HG02885 (cell line): ENCODE measurements at regions not wholly inside any gene's neighbourhood (a gene's known extent, or its start where the extent isn't known, plus 50 kb on each side); places are given as distances from the start of the nearest gene placed in this dataset.
"Not testable (repeated sequence)": the region's sequence is repeated elsewhere in the genome, so short reads cannot be mapped to it uniquely, and the experiment has no call there.

Experiments
- ATAC-seq: cut with Tn5 transposase; IDR thresholded peaks from one replicate; pipeline ENCODE4 v1.9.1; 2021; ENCODE audit warnings: mild to moderate bottlenecking; ENCODE audit not compliant: unreplicated experiment, poor library complexity

DNA sequence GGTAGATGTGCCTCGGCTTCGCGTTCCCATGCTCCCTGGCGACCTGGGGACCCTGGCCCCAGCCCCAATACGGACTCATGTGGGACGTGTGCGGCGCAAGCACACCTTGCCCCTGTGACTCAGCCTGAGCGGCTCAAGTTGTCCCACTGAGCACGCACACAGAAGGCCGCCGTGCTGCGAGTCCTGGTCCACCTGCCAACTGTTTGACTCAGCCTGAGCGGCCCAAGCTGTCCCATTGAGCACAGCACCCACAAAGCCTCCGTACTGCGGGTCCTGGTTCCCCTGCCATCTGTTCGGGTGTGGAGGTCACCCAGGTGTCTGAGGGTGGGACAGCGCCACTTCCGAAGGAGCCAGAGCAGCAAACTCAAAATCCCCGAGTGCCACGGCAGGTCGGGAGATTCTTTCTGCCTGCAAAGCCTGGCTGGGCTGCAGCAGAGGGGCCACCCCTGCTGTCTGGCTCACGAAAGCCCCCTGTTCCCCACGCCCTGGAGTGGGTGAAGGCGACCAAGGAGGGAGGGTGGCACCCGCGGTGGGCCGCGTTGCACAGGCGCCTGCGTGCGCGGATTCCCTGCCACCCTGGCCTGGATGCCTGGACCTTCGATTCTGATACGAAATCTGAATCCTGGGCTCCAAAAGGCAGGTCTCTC lies 362.6 kb upstream of the DEFB115 start:
- ATAC-seq = not testable (repeated sequence)

DNA sequence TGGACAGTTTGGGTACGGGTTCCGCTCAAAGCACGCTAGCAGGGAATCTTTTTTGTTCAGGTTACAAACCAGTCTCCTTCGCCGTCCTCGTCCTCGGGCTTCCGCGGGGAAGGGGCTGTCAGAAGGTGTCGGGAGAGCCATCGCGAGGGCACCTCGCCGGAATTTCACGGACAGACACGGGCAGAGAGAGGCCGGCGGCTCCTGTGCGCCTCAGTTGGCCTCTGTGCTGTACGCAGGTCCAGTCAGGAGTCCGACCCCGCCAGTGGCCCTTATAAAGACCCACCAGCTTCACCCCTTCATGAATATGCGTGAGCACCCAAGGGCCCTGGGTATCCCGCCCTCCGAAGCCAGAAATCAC lies 362.1 kb upstream of the DEFB115 start:
- ATAC-seq = not testable (repeated sequence)

DNA sequence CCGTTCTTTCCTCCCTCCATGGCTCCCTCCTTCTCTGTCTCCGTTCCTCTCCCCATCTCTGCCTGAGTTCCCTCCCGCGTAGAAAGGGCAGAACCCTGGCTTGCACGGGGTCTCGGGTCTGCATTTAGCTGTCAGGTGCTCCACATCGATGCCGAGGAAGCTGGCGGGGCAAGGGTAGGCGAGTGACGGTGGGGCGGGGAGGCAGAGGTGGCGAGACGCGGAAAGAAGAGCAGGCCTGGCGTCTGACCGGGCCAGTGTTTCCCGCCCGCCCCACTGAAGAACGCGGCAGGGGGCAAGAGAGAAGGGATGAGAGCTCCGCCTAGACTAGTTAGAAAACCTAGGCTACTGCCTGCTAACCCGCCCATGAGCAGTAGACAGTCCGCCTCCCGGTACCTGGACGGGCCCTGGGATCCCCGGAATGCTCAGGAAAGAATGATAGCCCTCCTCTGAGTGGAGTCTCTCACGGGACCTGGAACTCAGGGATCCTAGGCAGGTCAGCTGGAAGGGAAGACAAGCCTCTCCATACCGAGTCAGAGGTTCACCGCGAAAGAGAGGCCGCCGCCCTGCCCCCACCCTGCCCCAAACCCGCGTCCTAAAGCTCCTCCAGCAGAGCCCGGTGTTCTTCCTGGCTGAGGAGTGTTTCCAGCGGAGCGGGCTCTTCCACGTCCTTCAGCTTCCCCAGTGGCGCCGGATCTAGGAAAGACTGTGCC lies 357.9 kb upstream of the DEFB115 start:
- not testable (repeated sequence) for ATAC-seq

DNA sequence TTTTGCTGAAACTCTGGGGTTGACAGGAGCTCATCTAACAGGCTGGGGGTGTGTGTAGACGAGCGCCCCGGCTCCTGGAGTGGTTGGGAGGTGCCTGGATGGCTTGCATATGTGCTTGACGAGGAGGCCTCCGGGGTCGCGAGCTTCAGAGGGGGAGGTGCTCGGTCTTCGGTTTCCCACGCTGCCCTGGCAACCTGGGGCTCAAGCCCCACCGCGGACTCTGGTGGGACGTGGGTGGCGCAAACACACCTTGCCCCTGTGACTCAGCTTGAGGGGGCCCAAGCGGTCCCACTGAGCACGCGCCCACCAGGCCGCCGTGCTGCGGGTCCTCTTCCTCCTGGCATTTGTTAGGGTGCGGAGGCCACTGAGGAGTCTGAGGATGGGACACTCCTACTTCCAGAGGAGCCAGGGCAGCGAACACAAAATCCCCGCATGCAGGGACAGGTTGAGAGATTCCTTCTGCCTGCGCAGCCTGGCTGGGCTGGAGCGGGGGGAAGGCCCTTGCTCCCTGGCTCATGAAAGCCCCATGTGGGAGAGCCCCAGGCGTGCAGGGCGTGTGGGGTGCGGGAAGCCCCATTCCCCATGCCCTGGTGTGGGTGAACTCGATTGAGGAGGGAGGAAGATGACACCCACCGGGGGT lies 357.3 kb upstream of the DEFB115 start:
- not testable (repeated sequence) for ATAC-seq

DNA sequence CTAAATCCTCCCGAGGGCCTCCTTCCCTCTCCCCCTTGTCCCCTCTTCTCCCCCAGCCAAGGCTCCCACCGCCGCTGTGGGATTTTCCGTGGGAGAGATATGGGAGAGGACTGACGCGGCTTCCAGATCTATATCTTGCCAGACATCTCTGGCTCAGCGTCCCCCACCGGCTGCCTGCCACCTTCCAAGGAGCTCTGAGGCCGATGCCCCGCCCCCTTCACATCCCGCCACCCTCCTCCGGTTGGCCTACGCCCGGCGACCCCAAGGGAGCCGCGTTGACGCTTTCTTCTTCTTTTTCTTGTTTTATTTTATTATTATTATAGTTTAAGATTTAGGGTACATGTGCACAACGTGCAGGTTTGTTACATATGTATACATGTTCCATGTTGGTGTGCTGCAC lies 352.2 kb upstream of the DEFB115 start:
- ATAC-seq = not testable (repeated sequence)

DNA sequence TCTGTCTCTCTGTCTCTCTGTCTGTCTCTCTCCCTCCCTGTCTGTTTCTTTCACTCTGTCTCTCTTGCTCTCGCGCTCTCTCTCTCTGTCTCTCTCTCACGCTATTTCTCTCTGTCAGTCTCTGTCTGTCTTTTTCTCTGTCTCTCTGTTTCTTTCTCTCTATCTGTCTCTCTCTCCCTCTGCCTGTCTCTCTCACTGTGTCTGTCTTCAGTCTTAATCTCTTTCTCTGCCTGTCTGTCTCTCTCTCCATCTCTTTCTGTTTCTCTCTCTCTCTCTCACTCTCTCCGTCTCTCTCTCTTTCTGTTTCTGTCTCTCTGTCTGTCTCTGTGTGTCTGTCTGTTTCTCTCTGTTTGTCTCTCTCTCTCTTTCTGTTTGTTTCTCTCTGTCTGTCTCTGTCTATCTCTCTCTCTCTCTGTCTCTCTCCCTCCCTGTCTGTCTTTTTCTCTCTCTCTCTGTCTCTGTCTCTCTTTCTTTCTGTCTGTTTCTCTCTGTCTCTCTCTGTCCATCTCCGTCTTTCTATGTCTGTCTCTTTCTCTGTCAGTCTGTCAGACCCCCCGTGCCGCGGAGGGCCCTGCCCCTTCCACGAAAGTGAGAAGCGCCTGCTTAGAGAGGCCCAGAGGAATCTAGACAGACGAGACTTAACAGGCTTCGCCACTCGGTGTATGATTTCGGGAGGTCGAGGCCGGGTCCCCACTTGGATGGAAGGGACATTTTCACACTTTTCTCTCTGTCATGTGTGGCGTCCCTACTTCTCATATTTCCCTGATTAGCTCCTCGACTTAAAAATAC lies 346.3 kb upstream of the DEFB115 start:
- ATAC-seq = no peak

DNA sequence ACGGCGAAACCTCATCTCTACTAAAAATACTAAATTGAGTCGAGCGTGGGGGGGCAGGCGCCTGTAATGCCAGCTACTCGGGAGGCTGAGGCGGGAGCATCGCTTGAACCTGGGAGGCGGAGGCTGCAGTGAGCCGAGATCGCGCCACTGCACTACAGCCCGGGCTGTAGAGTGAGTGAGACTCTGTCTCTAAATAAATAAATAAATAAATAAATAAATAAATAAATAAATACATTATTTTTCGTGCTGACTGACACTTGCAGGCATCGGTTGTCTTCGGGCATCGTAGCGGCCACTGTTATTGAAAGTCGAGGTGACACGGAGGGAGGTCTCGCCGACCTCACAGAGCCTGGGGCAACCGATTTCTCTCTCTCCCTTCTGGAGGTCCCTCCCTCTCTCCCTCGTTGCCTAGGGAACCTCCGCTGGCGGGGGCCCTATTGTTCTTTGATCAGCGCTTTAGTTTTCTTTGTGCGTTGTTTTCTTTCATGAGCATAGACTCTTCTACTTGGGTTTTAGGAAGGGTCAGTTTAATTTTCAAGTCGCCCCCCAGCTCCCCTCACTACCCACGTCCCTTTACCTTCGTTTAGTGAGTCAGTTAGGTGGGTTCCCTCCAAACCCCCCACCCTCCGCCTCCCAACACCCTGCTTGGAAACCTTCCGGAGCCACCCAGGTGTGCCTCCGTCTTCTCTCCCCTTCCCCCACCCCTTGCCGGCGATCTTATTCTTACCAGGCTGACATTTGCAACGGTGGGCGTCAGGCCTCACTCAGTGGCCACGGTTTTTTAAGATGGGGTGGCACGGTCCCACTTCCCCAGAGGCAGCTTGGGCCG lies 345.4 kb upstream of the DEFB115 start:
- ATAC-seq = not testable (repeated sequence)

DNA sequence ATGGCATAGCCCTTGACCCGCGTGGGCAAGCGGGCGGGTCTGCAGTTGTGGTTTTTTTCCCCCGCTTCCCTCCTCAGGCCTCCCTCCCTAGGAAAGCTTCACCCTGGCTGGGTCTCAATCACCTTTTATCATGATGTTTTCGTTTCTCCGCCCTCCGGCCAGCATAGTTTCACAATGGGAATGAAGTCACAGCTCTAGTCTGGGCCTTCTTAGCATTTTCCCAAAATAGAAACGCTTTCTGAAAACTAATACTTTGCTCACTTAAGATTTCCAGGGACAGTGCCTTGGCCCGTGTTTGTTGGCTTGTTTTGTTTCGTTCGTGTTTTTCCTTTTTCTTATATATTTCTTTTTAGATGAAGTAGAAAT lies 344.8 kb upstream of the DEFB115 start:
- not testable (repeated sequence) for ATAC-seq

DNA sequence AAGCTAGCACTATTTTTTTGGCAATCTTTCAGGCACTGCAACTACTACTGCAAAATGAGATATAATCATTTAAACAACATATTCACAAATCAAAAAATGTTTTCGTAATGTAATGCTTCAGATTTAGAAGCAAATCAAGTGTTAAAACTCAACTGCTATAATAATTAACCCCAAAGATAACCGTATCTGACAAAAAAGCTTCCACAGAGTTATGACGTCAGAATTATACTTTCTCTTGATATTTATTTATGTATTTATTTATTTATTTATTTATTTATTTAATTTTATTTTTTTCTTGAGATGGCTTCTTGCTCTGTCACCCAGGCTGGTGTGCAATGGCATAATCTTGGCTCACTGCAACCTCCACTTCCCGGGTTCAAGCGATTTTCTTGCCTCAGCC lies 341.1 kb upstream of the DEFB115 start:
- ATAC-seq = not testable (repeated sequence)

DNA sequence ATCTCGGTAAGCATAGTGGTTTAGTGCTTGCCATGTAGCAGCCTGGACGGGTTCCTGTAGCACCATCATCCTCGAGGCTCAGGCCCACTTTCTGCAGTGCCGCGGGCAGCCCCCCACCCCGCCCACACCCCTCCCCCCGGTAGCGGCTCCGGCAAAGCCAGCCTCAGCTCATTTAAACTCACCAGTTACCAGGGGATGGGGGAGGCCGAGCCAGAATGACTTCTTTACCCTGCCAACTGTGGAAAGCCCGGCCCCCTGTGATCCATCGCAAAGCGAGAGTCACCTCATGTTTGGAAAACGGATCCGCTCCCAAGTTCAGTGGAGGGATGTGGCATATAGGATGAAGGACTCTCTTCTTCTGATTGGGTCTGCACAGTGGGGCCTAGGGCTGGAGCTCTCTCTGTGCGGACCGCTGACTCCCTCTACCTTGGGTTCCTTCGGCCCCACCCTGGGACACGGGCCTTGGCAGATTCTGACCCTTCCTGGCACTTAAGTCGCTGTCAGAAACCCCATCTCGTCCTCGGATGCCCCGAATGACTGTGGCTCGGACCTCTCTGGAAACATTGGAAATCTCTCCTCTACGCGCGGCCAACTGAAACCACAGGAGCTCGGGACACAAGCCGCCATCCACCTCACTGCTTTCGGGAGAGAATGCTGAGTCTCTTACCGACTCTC lies 337.8 kb upstream of the DEFB115 start:
- ATAC-seq = no peak

DNA sequence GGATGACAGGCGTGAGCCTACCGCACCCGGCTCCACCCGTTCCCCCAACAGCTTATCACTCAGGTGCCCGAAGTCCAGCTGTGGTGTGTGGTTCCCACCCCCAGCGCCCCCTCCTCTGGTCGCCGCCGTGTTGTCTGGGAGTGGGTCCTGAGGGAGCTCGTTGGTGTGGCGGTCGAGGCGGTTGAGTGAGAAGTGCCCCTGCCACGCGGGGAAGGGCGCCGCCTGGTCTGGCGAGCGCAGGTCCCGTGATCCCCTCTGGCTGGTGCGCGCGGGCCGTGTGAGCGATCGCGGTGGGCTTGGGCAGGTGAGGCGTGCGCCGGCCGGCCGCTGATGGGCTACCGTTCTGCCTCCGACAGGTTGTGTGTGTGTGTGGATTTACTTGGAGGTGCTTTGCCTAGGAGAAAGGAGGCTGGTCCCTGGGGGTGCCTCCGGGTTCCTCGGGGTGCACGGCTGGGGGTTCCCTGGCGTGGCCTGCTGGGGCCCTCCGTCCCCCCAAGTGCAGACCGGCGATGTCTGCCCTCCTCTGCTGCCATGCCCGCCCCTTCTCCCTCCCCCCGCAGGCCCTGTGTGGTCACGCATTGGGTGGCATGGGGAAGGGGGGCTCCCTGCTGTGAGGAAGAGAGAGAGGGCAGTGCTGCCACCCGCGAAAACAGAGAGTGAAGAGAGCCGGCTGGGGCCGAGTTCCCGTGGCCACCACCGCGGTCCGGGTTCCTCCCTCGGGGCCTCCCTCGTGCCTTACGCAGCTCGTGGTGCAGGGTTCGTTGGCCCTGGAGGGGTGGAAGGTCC lies 336.0 kb upstream of the DEFB115 start:
- no peak for ATAC-seq

DNA sequence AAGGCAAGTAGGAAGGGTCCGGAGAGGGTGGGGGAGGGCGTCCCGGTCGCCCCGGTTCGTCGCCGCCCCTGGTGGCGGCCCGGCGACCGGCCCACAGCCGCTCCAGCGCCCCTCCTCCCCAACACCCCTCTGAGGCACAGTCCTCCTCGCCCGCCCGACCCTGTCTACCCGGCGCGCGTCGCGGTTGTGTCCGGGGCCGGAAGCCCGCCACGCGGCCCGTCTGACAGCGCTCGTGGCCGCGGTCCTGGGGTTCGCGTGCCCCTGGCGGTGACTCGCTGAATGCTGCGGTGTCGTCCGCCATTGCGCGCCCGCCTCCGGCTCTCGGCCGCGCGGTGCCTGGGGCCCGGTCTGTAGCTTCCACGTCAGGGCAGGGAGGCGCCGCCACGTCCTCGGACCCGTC lies 335.3 kb upstream of the DEFB115 start:
- ATAC-seq = no peak

DNA sequence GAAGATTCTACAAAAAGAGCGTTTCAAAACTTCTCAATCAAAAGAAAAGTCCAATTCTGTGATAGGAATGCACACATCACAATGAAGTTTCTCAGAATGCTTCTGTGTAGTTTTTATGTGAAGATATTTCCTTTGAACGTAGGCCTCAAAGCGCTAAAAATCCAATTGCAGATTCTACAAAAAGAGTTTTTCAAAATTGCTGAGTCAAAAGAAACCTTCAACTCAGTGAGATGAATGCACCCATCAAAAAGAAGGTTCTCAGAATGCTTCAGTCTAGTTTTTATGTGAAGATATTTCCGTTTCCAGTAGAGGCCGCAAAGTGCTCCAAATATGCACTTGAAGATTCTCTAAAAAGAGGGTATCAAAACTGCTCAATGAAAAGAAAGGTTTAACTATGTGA lies 319.7 kb upstream of the DEFB115 start:
- no peak for ATAC-seq

DNA sequence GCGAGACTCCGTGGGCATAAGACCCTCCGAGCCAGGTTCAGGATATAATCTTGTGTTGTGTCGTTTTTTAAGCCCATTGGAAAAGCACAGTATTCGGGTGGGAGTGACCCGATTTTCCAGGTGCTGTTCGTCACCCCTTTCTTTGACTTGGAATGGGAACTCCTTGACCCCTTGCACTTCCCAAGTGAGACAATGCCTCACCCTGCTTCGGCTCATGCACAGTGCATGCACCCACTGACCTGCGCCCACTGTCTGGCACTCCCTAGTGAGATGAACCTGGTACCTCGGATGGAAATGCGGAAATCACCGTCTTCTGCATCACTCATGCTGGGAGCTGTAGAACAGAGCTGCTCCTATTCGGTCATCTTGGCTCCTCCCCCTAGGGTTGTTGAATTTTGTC lies 307.7 kb upstream of the DEFB115 start:
- ATAC-seq = no peak

DNA sequence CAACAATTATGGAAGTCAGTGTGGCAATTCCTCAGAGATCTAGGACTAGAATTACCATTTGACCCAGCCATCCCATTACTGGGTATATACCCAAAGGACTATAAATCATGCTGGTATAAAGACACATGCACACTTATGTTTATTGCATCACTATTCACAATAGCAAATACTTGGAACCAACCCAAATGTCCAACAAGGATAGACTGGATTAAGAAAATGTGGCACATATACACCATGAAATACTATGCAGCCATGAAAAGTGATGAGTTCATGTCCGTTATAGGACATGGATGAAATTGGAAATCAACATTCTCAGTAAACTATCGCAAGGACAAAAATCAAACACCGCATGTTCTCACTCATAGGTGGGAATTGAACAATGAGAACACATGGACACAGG lies 306.4 kb upstream of the DEFB115 start:
- not testable (repeated sequence) for ATAC-seq

DNA sequence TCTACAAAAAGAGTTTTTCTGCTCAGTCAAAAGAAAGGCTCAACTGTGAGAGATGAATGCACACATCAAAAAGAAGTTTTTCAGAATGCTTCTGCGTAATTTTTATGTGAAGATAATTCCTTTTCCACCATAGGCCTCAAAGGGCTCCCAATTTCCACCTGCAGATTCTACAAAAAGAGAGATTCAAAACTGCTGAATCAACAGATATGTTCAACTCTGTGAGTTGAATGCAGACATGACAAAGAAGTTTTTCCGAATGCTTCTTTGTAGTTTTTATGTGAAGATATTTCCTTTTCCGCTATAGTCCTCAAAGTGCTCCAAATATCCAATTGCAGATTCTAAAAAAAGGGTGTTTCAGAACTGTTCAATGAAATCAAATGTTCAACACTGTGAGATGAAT lies 300.8 kb upstream of the DEFB115 start:
- ATAC-seq = not testable (repeated sequence)

DNA sequence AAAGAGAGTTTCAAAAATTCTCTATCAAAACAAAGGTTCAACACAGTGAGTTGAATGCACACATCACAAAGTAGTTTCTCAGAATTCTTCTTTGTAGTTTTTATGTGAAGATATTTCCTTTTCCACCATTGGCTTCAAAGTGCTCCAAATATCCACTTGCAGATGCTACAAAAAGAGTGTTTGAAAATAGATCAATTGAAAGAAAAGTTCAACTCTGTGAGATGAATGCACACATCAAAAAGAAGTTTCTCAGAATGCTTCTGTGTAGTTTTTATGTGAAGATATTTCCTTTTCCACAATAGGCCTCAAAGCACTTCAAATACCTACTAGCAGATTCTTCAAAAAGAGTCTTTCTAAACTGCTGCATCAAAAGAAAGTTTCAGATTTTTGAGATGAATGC lies 298.3 kb upstream of the DEFB115 start:
- ATAC-seq = not testable (repeated sequence)

DNA sequence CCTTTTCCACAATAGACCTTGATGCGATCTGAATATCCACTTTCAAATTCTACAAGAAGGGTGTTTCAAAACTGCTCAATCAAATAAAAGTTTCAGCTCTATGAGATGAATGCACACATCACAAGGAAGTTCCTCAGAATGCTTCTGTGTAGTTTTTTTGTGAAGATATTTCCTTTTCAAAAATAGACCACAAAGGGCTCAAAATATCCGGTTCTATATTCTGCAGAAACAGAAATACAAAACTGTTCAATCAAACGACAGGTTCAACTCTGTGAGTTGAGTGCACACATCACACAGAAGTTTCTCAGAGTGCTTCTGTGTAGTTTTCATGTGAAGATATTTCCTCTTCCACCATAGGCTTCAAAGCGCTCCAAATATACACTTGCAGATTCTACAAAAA lies 293.9 kb upstream of the DEFB115 start:
- ATAC-seq = no peak

DNA sequence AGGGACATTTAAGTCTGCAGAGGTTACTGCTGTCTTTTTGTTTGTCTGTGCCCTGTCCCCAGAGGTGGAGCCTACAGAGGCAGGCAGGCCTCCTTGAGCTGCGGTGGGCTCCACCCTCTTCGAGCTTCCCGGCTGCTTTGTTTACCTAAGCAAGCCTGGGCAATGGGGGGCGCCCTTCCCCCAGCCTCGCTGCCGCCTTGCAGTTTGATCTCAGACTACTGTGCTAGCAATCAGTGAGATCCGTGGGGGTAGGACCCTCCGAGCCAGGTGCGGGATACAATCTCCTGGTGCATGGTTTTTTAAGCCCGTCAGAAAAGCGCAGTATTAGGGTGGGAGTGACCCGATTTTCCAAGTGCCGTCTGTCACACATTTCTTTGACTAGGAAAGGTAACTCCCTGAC lies 281.6 kb upstream of the DEFB115 start:
- ATAC-seq = not testable (repeated sequence)
